Mesenchymal stem cell (in vitro differentiated cells and primary cell): ENCODE measurements at regions not wholly inside any gene's neighbourhood (a gene's known extent, or its start where the extent isn't known, plus 50 kb on each side); places are given as distances from the start of the nearest gene placed in this dataset.

Experiments used
- DNase-seq: peaks from one replicate; pipeline ENCODE4 v3.0.0-alpha.2; 2013
- H2AFZ ChIP-seq: one replicate; pipeline ENCODE4 v1.6.1; 2013; ENCODE audit warnings: low read depth, mild to moderate bottlenecking, control low read depth, inconsistent platforms, low read length, moderate library complexity
- H2AK5ac ChIP-seq: 2 replicates; pipeline ENCODE4 v1.6.1; 2013; ENCODE audit warnings: low read length, moderate library complexity, mild to moderate bottlenecking, inconsistent platforms; ENCODE audit not compliant: severe bottlenecking
- H2BK120ac ChIP-seq: one replicate; pipeline ENCODE4 v1.6.1; 2013; ENCODE audit warnings: low read depth, mild to moderate bottlenecking, inconsistent platforms, low read length, moderate library complexity
- H2BK12ac ChIP-seq, 2 experiments: one replicate each; pipeline ENCODE4 v1.6.1; 2013; ENCODE audit warnings: inconsistent platforms in 2 of 2, low read length in 2 of 2, mild to moderate bottlenecking in 2 of 2, moderate library complexity in 2 of 2, control low read depth in 1 of 2
- H2BK15ac ChIP-seq: one replicate; pipeline ENCODE4 v1.6.1; 2013; ENCODE audit warnings: mild to moderate bottlenecking, low read depth, inconsistent platforms; ENCODE audit not compliant: poor library complexity, severe bottlenecking
- H2BK5ac ChIP-seq: 2 replicates; pipeline ENCODE4 v1.6.1; 2013; ENCODE audit warnings: low read depth, mild to moderate bottlenecking, low read length, control low read depth, inconsistent platforms; ENCODE audit not compliant: poor library complexity, severe bottlenecking
- H3K14ac ChIP-seq, 2 experiments: one replicate each; pipeline ENCODE4 v1.6.1; 2013; ENCODE audit warnings: inconsistent platforms in 2 of 2, low read length in 2 of 2, control low read depth in 1 of 2, mild to moderate bottlenecking in 1 of 2, moderate library complexity in 1 of 2
- H3K18ac ChIP-seq, 2 experiments: one replicate each; pipeline ENCODE4 v1.6.1; 2013; ENCODE audit warnings: inconsistent platforms in 2 of 2, low read length in 2 of 2, control low read depth in 1 of 2, low read depth in 1 of 2, mild to moderate bottlenecking in 1 of 2
- H3K23ac ChIP-seq, 2 experiments: one replicate each; pipeline ENCODE4 v1.6.1; 2013; ENCODE audit warnings: inconsistent platforms in 2 of 2, low read length in 2 of 2, mild to moderate bottlenecking in 2 of 2, moderate library complexity in 2 of 2, control low read depth in 1 of 2
- H3K27ac ChIP-seq: 2 replicates; pipeline ENCODE4 v1.5.1; 2013; ENCODE audit warnings: mild to moderate bottlenecking, moderate library complexity, low read length, control low read depth, inconsistent platforms; ENCODE audit not compliant: poor library complexity, severe bottlenecking
- H3K27me3 ChIP-seq, 2 experiments: 2 replicates each; pipeline versions ENCODE4 v1.6.1 to v1.7.0; 2013; ENCODE audit warnings: low read length in 2 of 2, mild to moderate bottlenecking in 2 of 2, moderate library complexity in 2 of 2, control low read depth in 1 of 2, inconsistent platforms in 1 of 2; ENCODE audit not compliant: control insufficient read depth in 1 of 2, insufficient read depth in 1 of 2
- H3K36me3 ChIP-seq, 2 experiments: 2 replicates each; pipeline versions ENCODE4 v1.6.1 to v1.7.0; 2013; ENCODE audit warnings: low read length in 2 of 2, control low read depth in 1 of 2, inconsistent platforms in 1 of 2, low read depth in 1 of 2, mild to moderate bottlenecking in 1 of 2; ENCODE audit not compliant: insufficient read depth in 2 of 2, control insufficient read depth in 1 of 2
- H3K4ac ChIP-seq, 2 experiments: one replicate each; pipeline ENCODE4 v1.6.1; 2013; ENCODE audit warnings: inconsistent platforms in 2 of 2, low read length in 2 of 2, mild to moderate bottlenecking in 2 of 2, moderate library complexity in 2 of 2, control low read depth in 1 of 2, low read depth in 1 of 2
- H3K4me1 ChIP-seq: 2 replicates; pipeline ENCODE4 v1.6.1; 2013; ENCODE audit warnings: low read depth, low read length, control low read depth; ENCODE audit not compliant: control insufficient read depth, insufficient read depth
- H3K4me2 ChIP-seq: 2 replicates; pipeline ENCODE4 v1.6.1; 2013; ENCODE audit warnings: low read length, mild to moderate bottlenecking, inconsistent platforms; ENCODE audit not compliant: poor library complexity, severe bottlenecking
- H3K4me3 ChIP-seq, 2 experiments: 2 replicates each; pipeline versions ENCODE4 v1.5.1 to v1.7.0; 2013; ENCODE audit warnings: low read length in 2 of 2, mild to moderate bottlenecking in 2 of 2, control low read depth in 1 of 2, low read depth in 1 of 2; ENCODE audit not compliant: insufficient read depth in 1 of 2
- H3K79me1 ChIP-seq: replicated peaks from 2 replicates; pipeline ENCODE4 v1.6.1; 2013; ENCODE audit warnings: mild to moderate bottlenecking, control low read depth, low read length, inconsistent platforms; ENCODE audit not compliant: poor library complexity, severe bottlenecking
- H3K9ac ChIP-seq: 2 replicates; pipeline ENCODE4 v1.7.0; 2013; ENCODE audit warnings: mild to moderate bottlenecking, low read length, moderate library complexity
- H3K9me3 ChIP-seq: 2 replicates; pipeline ENCODE4 v1.7.0; 2013; ENCODE audit warnings: mild to moderate bottlenecking, low read length; ENCODE audit not compliant: control insufficient read depth
- H4K8ac ChIP-seq: one replicate; pipeline ENCODE4 v1.6.1; 2013; ENCODE audit warnings: inconsistent platforms, mild to moderate bottlenecking, low read length, moderate library complexity
- H4K91ac ChIP-seq: one replicate; pipeline ENCODE4 v1.6.1; 2013; ENCODE audit warnings: mild to moderate bottlenecking, low read length, inconsistent platforms
- WGBS: methylation state at CpG from one replicate; pipeline ENCODE4 v1.1.7; 2013; ENCODE audit warnings: mixed read lengths; 5-methylcytosine and 5-hydroxymethylcytosine counted together

DNA sequence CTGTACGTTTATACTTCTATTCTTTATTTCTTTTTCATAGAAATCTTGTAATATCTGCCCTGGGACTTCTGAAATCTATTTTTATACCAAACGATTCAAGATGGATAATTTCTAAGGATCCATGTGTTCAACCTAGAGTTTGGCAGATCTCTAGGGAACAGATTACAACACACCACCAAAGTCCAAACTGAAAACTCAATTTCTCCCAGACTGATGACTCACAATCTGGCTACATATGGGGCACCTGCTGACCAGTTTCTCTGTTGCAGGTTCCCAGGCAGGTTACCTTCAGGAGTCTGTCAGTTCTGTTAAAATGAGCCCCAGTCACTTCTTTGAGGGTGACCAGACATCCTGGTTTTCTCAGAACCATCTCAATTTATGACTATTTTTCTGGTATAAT, 439.4 kb downstream of the GPATCH2 start:
- Histone ChIP-seq H3K27ac (no peak overlapping the region), H2BK15ac (no peak overlapping the region), H3K36me3 (no peaks in the 10 kb centered on the region), H3K4me2 (no peak overlapping the region), H3K27me3 (no peaks in the 10 kb centered on the region), H3K9ac (no peak overlapping the region), H3K79me1 (no peaks in the 10 kb centered on the region), H2AK5ac (no peak overlapping the region), H3K14ac (no peak overlapping the region), H2BK12ac (no peak overlapping the region), H3K4me1 (no peaks in the 10 kb centered on the region), H3K4me3 (no peak overlapping the region), H3K9me3 (peaks cover 6% of the 10 kb centered on the region), H2AFZ (no peak overlapping the region), H4K91ac (no peak overlapping the region), H2BK120ac (no peak overlapping the region), H3K23ac (no peak overlapping the region), H4K8ac (no peak overlapping the region), H3K18ac (no peak overlapping the region), H3K4ac (no peak overlapping the region), H2BK5ac (no peak overlapping the region)
- 80% methylated on average over 2 of the region's 2 CpGs for WGBS
- DNase-seq, result no peak

DNA sequence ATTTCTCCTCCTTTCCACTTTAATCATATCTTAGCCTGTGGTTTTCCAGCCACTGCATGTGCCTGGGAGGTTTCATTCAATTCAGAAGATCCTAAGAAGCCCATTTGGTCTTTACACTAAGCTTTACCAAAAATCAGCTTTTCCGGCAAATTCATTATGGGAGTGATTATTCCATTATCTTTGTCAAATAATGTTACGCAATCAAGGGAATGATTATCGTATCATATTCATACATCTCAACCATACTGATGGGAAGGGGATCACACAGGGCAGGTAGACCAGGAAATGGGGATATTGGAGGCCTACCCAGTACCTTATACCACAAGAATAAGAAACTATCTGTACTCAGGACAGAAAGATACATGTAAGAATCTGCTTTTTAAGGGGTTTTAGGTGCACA, 440.5 kb downstream of the GPATCH2 start:
- no peak overlapping the region for H3K4me2 ChIP-seq
- no peak overlapping the region for H3K18ac ChIP-seq
- H4K8ac ChIP-seq, result no peak overlapping the region
- no peak overlapping the region for H2BK120ac ChIP-seq
- no CpG with 5 or more reads among the region's 3 CpGs for WGBS
- DNase-seq, result no peak
- no peak overlapping the region for H2BK12ac ChIP-seq
- no peak overlapping the region for H2AK5ac ChIP-seq
- H3K9me3 ChIP-seq, result peaks cover 6% of the 10 kb centered on the region
- H3K4me1 ChIP-seq, result no peaks in the 10 kb centered on the region
- H3K9ac ChIP-seq, result no peak overlapping the region
- H3K14ac ChIP-seq, result no peak overlapping the region
- no peaks in the 10 kb centered on the region for H3K27me3 ChIP-seq
- H3K23ac ChIP-seq, result no peak overlapping the region
- H4K91ac ChIP-seq, result no peak overlapping the region
- no peak overlapping the region for H3K4me3 ChIP-seq
- H3K36me3 ChIP-seq, result no peaks in the 10 kb centered on the region
- H3K79me1 ChIP-seq, result no peaks in the 10 kb centered on the region
- H2BK5ac ChIP-seq, result no peak overlapping the region
- no peak overlapping the region for H2AFZ ChIP-seq
- H2BK15ac ChIP-seq, result no peak overlapping the region
- H3K27ac ChIP-seq, result no peak overlapping the region
- H3K4ac ChIP-seq, result no peak overlapping the region

DNA sequence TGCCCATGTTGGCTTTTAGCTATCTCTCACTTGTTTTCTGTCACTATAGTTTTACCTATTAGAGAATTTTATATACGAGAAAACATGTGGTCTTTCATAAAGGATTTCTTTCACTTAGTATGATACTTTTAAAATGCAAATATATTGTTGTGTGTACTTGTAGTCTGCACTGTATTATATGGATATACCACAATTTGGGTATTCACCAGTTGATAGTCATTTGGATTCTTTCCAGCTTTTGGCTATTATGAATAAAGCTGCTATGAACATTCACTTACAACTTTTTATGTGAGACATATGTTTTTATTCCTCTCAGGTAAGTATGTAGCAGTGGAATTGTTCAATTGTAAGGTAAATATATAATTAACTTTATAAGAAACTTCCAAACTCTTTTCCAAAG, 441.5 kb downstream of the GPATCH2 start:
- H3K14ac ChIP-seq, result no peak overlapping the region
- no peak overlapping the region for H2BK12ac ChIP-seq
- no peaks in the 10 kb centered on the region for H3K27me3 ChIP-seq
- H3K18ac ChIP-seq, result no peak overlapping the region
- no peaks in the 10 kb centered on the region for H3K79me1 ChIP-seq
- H3K36me3 ChIP-seq, result no peaks in the 10 kb centered on the region
- no peak overlapping the region for H2AFZ ChIP-seq
- H3K9ac ChIP-seq, result no peak overlapping the region
- H3K9me3 ChIP-seq, result peaks cover 6% of the 10 kb centered on the region
- H2AK5ac ChIP-seq, result no peak overlapping the region
- H4K8ac ChIP-seq, result no peak overlapping the region
- WGBS, result no CpG with 5 or more reads among the region's 1 CpG
- DNase-seq, result no peak
- H3K4me2 ChIP-seq, result no peak overlapping the region
- no peak overlapping the region for H4K91ac ChIP-seq
- no peaks in the 10 kb centered on the region for H3K4me1 ChIP-seq
- no peak overlapping the region for H2BK120ac ChIP-seq
- H3K27ac ChIP-seq, result no peak overlapping the region
- no peak overlapping the region for H2BK5ac ChIP-seq
- no peak overlapping the region for H3K4me3 ChIP-seq
- no peak overlapping the region for H3K4ac ChIP-seq
- H3K23ac ChIP-seq, result no peak overlapping the region
- H2BK15ac ChIP-seq, result no peak overlapping the region

DNA sequence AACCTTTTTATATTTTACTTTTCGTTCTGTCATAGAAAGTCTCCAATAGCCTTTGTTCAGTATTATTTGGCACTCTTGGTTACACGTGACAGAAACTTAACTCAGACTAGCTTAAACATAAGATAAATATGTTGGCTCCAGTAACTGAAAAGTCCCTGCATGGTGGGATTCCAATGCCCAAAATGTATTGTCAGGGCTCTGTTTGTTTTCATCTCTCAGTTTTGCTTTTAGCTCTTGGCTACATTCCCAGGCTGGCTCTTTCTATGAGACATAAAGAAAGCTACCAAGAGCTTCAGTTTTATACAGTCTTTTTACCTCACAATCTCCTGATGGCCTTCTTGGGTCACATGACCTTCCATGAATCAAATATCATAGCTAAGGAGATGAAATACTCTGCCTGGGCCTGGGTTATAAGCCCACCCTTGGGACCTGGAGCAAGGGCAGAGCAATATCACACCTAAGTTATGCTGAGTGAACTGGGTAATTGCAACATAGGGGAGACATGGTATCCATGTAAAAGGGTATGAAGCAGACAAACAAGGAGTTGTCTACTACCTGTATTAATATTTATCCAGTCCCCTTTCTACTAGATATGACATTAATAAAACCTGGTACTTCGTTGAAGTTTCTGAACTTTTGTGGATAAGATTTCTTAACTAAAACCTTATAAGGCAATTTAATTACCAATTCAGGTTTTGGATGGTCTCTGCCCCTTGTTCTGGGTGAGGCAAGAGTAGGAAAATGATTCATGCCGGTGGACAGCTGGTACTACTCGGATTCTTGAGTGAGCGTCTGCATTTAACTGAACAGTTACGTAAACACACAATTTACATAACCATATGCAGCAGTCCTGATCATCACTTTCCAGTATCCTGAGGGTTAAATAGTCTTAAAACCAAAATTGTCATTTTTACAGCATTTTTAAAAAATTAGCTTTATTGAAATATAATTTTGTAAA, 442.3 kb downstream of the GPATCH2 start:
- H3K79me1 ChIP-seq, result no peaks in the 10 kb centered on the region
- no peak overlapping the region for H3K14ac ChIP-seq

More for the DNA sequence above, 442.3 kb downstream of the GPATCH2 start:
- Histone ChIP-seq H3K4me2 (no peak overlapping the region), H3K9ac (no peak overlapping the region), H3K4ac (no peak overlapping the region), H2AFZ (no peak overlapping the region), H3K18ac (no peak overlapping the region), H2AK5ac (no peak overlapping the region), H2BK5ac (no peak overlapping the region), H3K27me3 (no peaks in the 10 kb centered on the region), H2BK120ac (no peak overlapping the region), H3K36me3 (no peaks in the 10 kb centered on the region), H3K9me3 (peaks cover 6% of the 10 kb centered on the region), H2BK12ac (no peak overlapping the region), H3K4me3 (no peak overlapping the region), H3K23ac (no peak overlapping the region), H4K8ac (no peak overlapping the region), H4K91ac (no peak overlapping the region), H2BK15ac (no peak overlapping the region), H3K4me1 (no peaks in the 10 kb centered on the region), H3K27ac (no peak overlapping the region)
- DNase-seq, result peak; percentile 2
- whole genome bisulfite sequencing, result 54% methylated on average over 6 of the region's 7 CpGs
